B cell (primary cell): ENCODE measurements at regions not wholly inside any gene's neighbourhood (a gene's known extent, or its start where the extent isn't known, plus 50 kb on each side); places are given as distances from the start of the nearest gene placed in this dataset.

Source experiments
- ATAC-seq: fragments of 200-7000 bp; cut with Tn5 transposase; one replicate; pipeline ENCODE4 v1.10.0; 2021; ENCODE audit warnings: low read depth, mild to moderate bottlenecking, moderate number of reproducible peaks, moderate library complexity
- CTCF ChIA-PET: fragments of 350-600 bp; sonication (Branson Sonifier 250); formaldehyde crosslinking; loops from one replicate; lab custom pipeline; 2021; ENCODE audit warnings: antibody characterized with exemption, inconsistent platforms; lab: Charles Lee
- POLR2A ChIA-PET: fragments of 350-600 bp; sonication (Branson Sonifier 250); formaldehyde crosslinking; loops from one replicate; lab custom pipeline; 2021; ENCODE audit warnings: antibody characterized with exemption; lab: Charles Lee
- DNase-seq: peaks from one replicate; pipeline ENCODE4 v3.0.0; 2013
- H2AFZ ChIP-seq: 2 replicates; pipeline ENCODE4 v1.6.1; 2012; ENCODE audit warnings: mild to moderate bottlenecking, low read depth, low read length; ENCODE audit not compliant: insufficient read depth, poor library complexity, severe bottlenecking
- H3K27ac ChIP-seq, 2 donors: 1 replicate in 1 of 2; 2 replicates in 1 of 2; pipeline ENCODE4 v1.5.1; 2012 to 2013; ENCODE audit warnings: low read length in 2 of 2, mild to moderate bottlenecking in 2 of 2, moderate library complexity in 1 of 2
- H3K27me3 ChIP-seq, 4 experiments: fragments of 200-600 bp in 1 of 4; sonication (generic) in 1 of 4; replicated peaks in 1 of 4; 1 replicate in 2 of 4; 2 replicates in 2 of 4; pipeline versions ENCODE4 v1.6.1 to v1.7.0; 2013 to 2016; ENCODE audit warnings: low read length in 3 of 4, mild to moderate bottlenecking in 2 of 4, mixed read lengths in 1 of 4, moderate library complexity in 1 of 4; ENCODE audit not compliant: insufficient read depth in 4 of 4, control insufficient read depth in 3 of 4; ENCODE audit errors: control extremely low read depth in 1 of 4
- H3K36me3 ChIP-seq, 2 experiments: replicated peaks in 1 of 2; 1 replicate in 1 of 2; 2 replicates in 1 of 2; pipeline versions ENCODE4 v1.6.1 to v1.7.1; 2013; ENCODE audit warnings: low read length in 1 of 2; ENCODE audit not compliant: insufficient read depth in 2 of 2, control insufficient read depth in 1 of 2; ENCODE audit errors: control extremely low read depth in 1 of 2, extremely low read depth in 1 of 2
- H3K4me1 ChIP-seq, 2 donors: fragments of 200-600 bp in 1 of 2; sonication (generic) in 1 of 2; 1 replicate in 1 of 2; 2 replicates in 1 of 2; pipeline versions ENCODE4 v1.5.1 to v1.6.1; 2013 to 2017; ENCODE audit warnings: low read length in 2 of 2; ENCODE audit not compliant: control insufficient read depth in 2 of 2, insufficient read depth in 2 of 2
- H3K4me2 ChIP-seq: replicated peaks from 2 replicates; pipeline ENCODE3; 2012; ENCODE audit warnings: mild to moderate bottlenecking, low read depth, low read length; ENCODE audit not compliant: poor library complexity, severe bottlenecking
- H3K4me3 ChIP-seq, 5 experiments: fragments of 200-600 bp in 1 of 5; sonication (generic) in 1 of 5; 1 replicate in 3 of 5; 2 replicates in 2 of 5; pipeline versions ENCODE4 v1.5.1 to v1.7.0; 2011 to 2016; ENCODE audit warnings: low read length in 4 of 5, mild to moderate bottlenecking in 4 of 5, low read depth in 2 of 5, control low read depth in 1 of 5, moderate library complexity in 1 of 5; ENCODE audit not compliant: insufficient read depth in 1 of 5; ENCODE audit errors: control extremely low read depth in 1 of 5, extremely low read depth in 1 of 5
- H3K79me2 ChIP-seq: fragments of 200-600 bp; sonication (generic); one replicate; pipeline ENCODE4 v1.6.0; 2016; ENCODE audit warnings: low read length; ENCODE audit not compliant: control insufficient read depth, insufficient read depth
- H3K9ac ChIP-seq: fragments of 200-600 bp; sonication (generic); 2 replicates; pipeline ENCODE4 v1.6.1; 2017; ENCODE audit warnings: mild to moderate bottlenecking, low read length, moderate library complexity
- H3K9me3 ChIP-seq, 3 donors: one replicate each; pipeline versions ENCODE4 v1.6.1 to v1.7.1; 2013; ENCODE audit warnings: low read length in 2 of 3; ENCODE audit not compliant: control insufficient read depth in 2 of 3, insufficient read depth in 1 of 3; ENCODE audit errors: control extremely low read depth in 1 of 3
- H4K20me1 ChIP-seq: 2 replicates; pipeline ENCODE4 v1.6.0; 2012; ENCODE audit warnings: mild to moderate bottlenecking, low read length; ENCODE audit not compliant: insufficient read depth, control insufficient read depth, poor library complexity, severe bottlenecking
- H3K27ac Mint-ChIP-seq: one replicate; pipeline ENCODE4 v1.8.0; 2021; ENCODE audit warnings: mixed read lengths
- H3K27me3 Mint-ChIP-seq: one replicate; pipeline ENCODE4 v1.8.0; 2021; ENCODE audit warnings: mixed read lengths
- H3K4me1 Mint-ChIP-seq: one replicate; pipeline ENCODE4 v1.8.0; 2021; ENCODE audit warnings: mixed read lengths
- H3K4me3 Mint-ChIP-seq: one replicate; pipeline ENCODE4 v1.8.0; 2021; ENCODE audit warnings: mixed read lengths
- H3K9me3 Mint-ChIP-seq: one replicate; pipeline ENCODE4 v1.8.0; 2022; ENCODE audit warnings: mixed read lengths; ENCODE audit not compliant: insufficient read depth
- CTCF ChIP-seq: fragments of 200-600 bp; IDR thresholded peaks from one replicate; pipeline ENCODE4 v1.8.0; 2022; ENCODE audit warnings: antibody characterized with exemption, mild to moderate bottlenecking
- EZH2 ChIP-seq: IDR thresholded peaks from 2 replicates; pipeline ENCODE4 v1.6.1; 2012; ENCODE audit warnings: borderline replicate concordance, low read depth, mild to moderate bottlenecking, moderate library complexity, low read length; ENCODE audit not compliant: insufficient read depth, poor library complexity, severe bottlenecking
- WGBS: methylation state at CpG from one replicate; pipeline ENCODE4 v1.1.5; 2013; ENCODE audit warnings: missing lambda C conversion rate; ENCODE audit not compliant: insufficient coverage; 5-methylcytosine and 5-hydroxymethylcytosine counted together
- intact Hi-C: fragments of 100-400 bp; cut with micrococcal nuclease; formaldehyde crosslinking; loops from one replicate; pipeline ENCODE4 v1.10.0; 2022

- WGBS = 90% methylated on average over 3 of the region's 7 CpGs
- H3K4me2 ChIP-seq = no peak overlapping the region
- ChIA-PET CTCF (interaction anchor here (0.6 kb wide), 1 partner anchor 10 kb away, joined by 3 read pairs; no protein-coding TSS in a partner anchor), POLR2A (no interaction called here)
- no peak overlapping the region for H2AFZ ChIP-seq
- H3K9ac ChIP-seq = no peak overlapping the region
- H3K36me3 ChIP-seq = no peaks in the 10 kb centered on the region
- H3K4me3 Mint-ChIP-seq = no peak overlapping the region
- no peaks in the 10 kb centered on the region for H4K20me1 ChIP-seq
- no peaks in the 10 kb centered on the region for H3K4me1 Mint-ChIP-seq
- H3K4me3 ChIP-seq = no peak overlapping the region
- no peak overlapping the region for H3K27ac ChIP-seq
- no peaks in the 10 kb centered on the region for H3K4me1 ChIP-seq
- DNase-seq (no peak), ATAC-seq (no peak)
- TF ChIP-seq EZH2 = no peak
- no peak for TF ChIP-seq CTCF
- peaks cover 0 to 8% (median 0%) of the 10 kb centered on the region in 4 experiments for H3K27me3 ChIP-seq
- H3K9me3 Mint-ChIP-seq = no peaks in the 10 kb centered on the region
- intact Hi-C loops = no loop called here
- no peak overlapping the region for H3K27ac Mint-ChIP-seq
- H3K9me3 ChIP-seq = peaks cover 0 to 2% (median 0%) of the 10 kb centered on the region in 3 donors
- H3K27me3 Mint-ChIP-seq = peaks cover 11% of the 10 kb centered on the region
- H3K79me2 ChIP-seq = no peaks in the 10 kb centered on the region
Measured at GRCh38 chr14:97065305-97066067, 268.3 kb downstream of the VRK1 start.
